Trophoblast cell (in vitro differentiated cells and primary cell): ENCODE measurements at regions not wholly inside any gene's neighbourhood (a gene's known extent, or its start where the extent isn't known, plus 50 kb on each side); places are given as distances from the start of the nearest gene placed in this dataset.

Source experiments
- DNase-seq, 2 donors: peaks; one replicate each; pipeline ENCODE4 v3.0.0-alpha.2; 2016
- H2AFZ ChIP-seq: 2 replicates; pipeline ENCODE4 v1.6.1; 2013; ENCODE audit warnings: low read length, moderate library complexity, mild to moderate bottlenecking; ENCODE audit not compliant: insufficient read depth, poor library complexity
- H2AK5ac ChIP-seq: 2 replicates; pipeline ENCODE4 v1.6.1; 2013; ENCODE audit warnings: mild to moderate bottlenecking, low read length
- H2BK120ac ChIP-seq: 2 replicates; pipeline ENCODE4 v1.6.1; 2013; ENCODE audit warnings: low read length, mild to moderate bottlenecking, moderate library complexity; ENCODE audit not compliant: insufficient read depth, poor library complexity
- H2BK12ac ChIP-seq: 2 replicates; pipeline ENCODE4 v1.6.1; 2013; ENCODE audit warnings: mild to moderate bottlenecking, low read length, moderate library complexity
- H2BK5ac ChIP-seq: 2 replicates; pipeline ENCODE4 v1.6.1; 2013; ENCODE audit warnings: low read length, low read depth, moderate library complexity, mild to moderate bottlenecking; ENCODE audit not compliant: poor library complexity
- H3K14ac ChIP-seq: 2 replicates; pipeline ENCODE4 v1.6.1; 2013; ENCODE audit warnings: mild to moderate bottlenecking, low read length
- H3K18ac ChIP-seq: 2 replicates; pipeline ENCODE4 v1.6.1; 2013; ENCODE audit warnings: mild to moderate bottlenecking, low read length
- H3K23ac ChIP-seq: 2 replicates; pipeline ENCODE4 v1.6.1; 2013; ENCODE audit warnings: low read length
- H3K27ac ChIP-seq: 2 replicates; pipeline ENCODE4 v1.5.1; 2013; ENCODE audit warnings: low read depth, mild to moderate bottlenecking, inconsistent platforms, low read length, moderate library complexity
- H3K27me3 ChIP-seq: 2 replicates; pipeline ENCODE4 v1.6.1; 2013; ENCODE audit warnings: inconsistent platforms, mild to moderate bottlenecking, low read length, moderate library complexity; ENCODE audit not compliant: insufficient read depth
- H3K36me3 ChIP-seq, 2 experiments: 1 replicate in 1 of 2; 2 replicates in 1 of 2; pipeline ENCODE4 v1.6.1; 2013; ENCODE audit warnings: low read length in 2 of 2, mild to moderate bottlenecking in 2 of 2, moderate library complexity in 1 of 2; ENCODE audit not compliant: insufficient read depth in 2 of 2, control insufficient read depth in 1 of 2
- H3K4ac ChIP-seq: 2 replicates; pipeline ENCODE4 v1.6.1; 2013; ENCODE audit warnings: low read depth, mild to moderate bottlenecking, low read length, moderate library complexity
- H3K4me1 ChIP-seq, 2 experiments: 1 replicate in 1 of 2; 2 replicates in 1 of 2; pipeline ENCODE4 v1.6.1; 2013; ENCODE audit warnings: low read length in 2 of 2, mild to moderate bottlenecking in 2 of 2, moderate library complexity in 1 of 2; ENCODE audit not compliant: insufficient read depth in 2 of 2, control insufficient read depth in 1 of 2
- H3K4me2 ChIP-seq: 2 replicates; pipeline ENCODE4 v1.6.1; 2013; ENCODE audit warnings: inconsistent platforms, mild to moderate bottlenecking, low read length, moderate library complexity
- H3K4me3 ChIP-seq: 2 replicates; pipeline ENCODE4 v1.5.1; 2013; ENCODE audit warnings: mild to moderate bottlenecking, low read depth, low read length, inconsistent platforms
- H3K79me1 ChIP-seq: one replicate; pipeline ENCODE4 v1.6.1; 2013; ENCODE audit warnings: low read length
- H3K79me2 ChIP-seq: 2 replicates; pipeline ENCODE4 v1.6.1; 2013; ENCODE audit warnings: low read length, mild to moderate bottlenecking; ENCODE audit not compliant: control insufficient read depth, insufficient read depth, poor library complexity
- H3K9ac ChIP-seq: 2 replicates; pipeline ENCODE4 v1.6.1; 2013; ENCODE audit warnings: mild to moderate bottlenecking, low read length
- H3K9me3 ChIP-seq: 2 replicates; pipeline ENCODE4 v1.6.1; 2013; ENCODE audit warnings: low read depth, mild to moderate bottlenecking, control low read depth, inconsistent platforms, low read length; ENCODE audit not compliant: insufficient read depth
- H4K12ac ChIP-seq: 2 replicates; pipeline ENCODE4 v1.6.1; 2013; ENCODE audit warnings: low read depth, mild to moderate bottlenecking, low read length, moderate library complexity
- H4K8ac ChIP-seq: 2 replicates; pipeline ENCODE4 v1.6.1; 2013; ENCODE audit warnings: low read depth, mild to moderate bottlenecking, low read length, moderate library complexity
- H4K91ac ChIP-seq: one replicate; pipeline ENCODE4 v1.6.1; 2013; ENCODE audit warnings: low read depth, mild to moderate bottlenecking, low read length, moderate library complexity
- WGBS: extraction: QIAGEN DNeasy Blood & Tissue Kit; methylation state at CpG from one replicate; pipeline ENCODE4 v1.1.7; 2013; ENCODE audit warnings: missing lambda C conversion rate; ENCODE audit not compliant: insufficient read length, insufficient coverage; ENCODE audit errors: extremely low coverage; 5-methylcytosine and 5-hydroxymethylcytosine counted together

GRCh38 chr6:85945459-85946185 lies 302.9 kb upstream of the SYNCRIP start:
- Histone ChIP-seq H2BK120ac (no peak overlapping the region), H4K91ac (no peak overlapping the region), H3K36me3 (no peaks in the 10 kb centered on the region), H3K27ac (no peak overlapping the region), H3K18ac (no peak overlapping the region), H3K4me1 (no peaks in the 10 kb centered on the region), H2AK5ac (no peak overlapping the region), H3K79me1 (no peaks in the 10 kb centered on the region), H2BK5ac (no peak overlapping the region), H2BK12ac (no peak overlapping the region), H3K27me3 (no peaks in the 10 kb centered on the region), H3K4me2 (no peak overlapping the region), H4K12ac (no peak overlapping the region), H2AFZ (no peak overlapping the region), H4K8ac (no peak overlapping the region), H3K9me3 (no peaks in the 10 kb centered on the region), H3K14ac (no peak overlapping the region), H3K4ac (no peak overlapping the region), H3K4me3 (no peak overlapping the region), H3K9ac (no peak overlapping the region), H3K79me2 (no peaks in the 10 kb centered on the region), H3K23ac (no peak overlapping the region)
- no peak for DNase-seq
- WGBS, result no CpG with 5 or more reads among the region's 6 CpGs

DNA sequence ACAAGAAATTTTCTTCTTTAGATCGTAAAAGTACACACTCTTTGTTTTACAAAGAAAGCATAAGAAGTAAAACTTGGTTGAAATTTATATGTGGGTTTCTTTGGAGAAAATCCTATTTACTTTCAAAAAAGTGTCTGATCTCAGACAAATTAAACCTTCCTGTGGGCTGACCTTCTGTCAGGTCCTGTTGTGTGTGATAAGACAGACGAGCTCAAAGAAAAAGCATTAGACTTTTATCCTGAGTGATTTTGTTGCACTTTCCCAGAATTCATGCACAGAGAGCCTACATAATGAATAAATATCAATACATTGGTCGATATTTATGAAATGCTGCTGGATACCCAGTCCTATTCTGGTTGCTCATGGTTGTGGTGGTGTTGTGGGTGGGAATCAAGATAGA lies 302.1 kb upstream of the SYNCRIP start:
- Histone ChIP-seq H2AK5ac (no peak overlapping the region), H2BK5ac (no peak overlapping the region), H3K36me3 (no peaks in the 10 kb centered on the region), H3K9me3 (no peaks in the 10 kb centered on the region), H4K8ac (no peak overlapping the region), H3K23ac (no peak overlapping the region), H3K14ac (no peak overlapping the region), H3K4me2 (no peak overlapping the region), H3K4me1 (no peaks in the 10 kb centered on the region), H3K79me2 (no peaks in the 10 kb centered on the region), H4K91ac (no peak overlapping the region), H3K27me3 (no peaks in the 10 kb centered on the region), H2BK12ac (no peak overlapping the region), H3K79me1 (no peaks in the 10 kb centered on the region), H2BK120ac (no peak overlapping the region), H3K9ac (no peak overlapping the region), H3K4me3 (no peak overlapping the region), H3K18ac (no peak overlapping the region), H3K27ac (no peak overlapping the region), H3K4ac (no peak overlapping the region), H2AFZ (no peak overlapping the region), H4K12ac (no peak overlapping the region)
- no CpG with 5 or more reads among the region's 3 CpGs for WGBS
- DNase-seq, result no peak

- Histone ChIP-seq H2BK5ac (no peak overlapping the region), H3K4ac (no peak overlapping the region), H3K4me2 (no peak overlapping the region), H2AFZ (no peak overlapping the region), H3K23ac (no peak overlapping the region), H3K4me1 (no peaks in the 10 kb centered on the region), H2BK120ac (no peak overlapping the region), H4K12ac (no peak overlapping the region), H4K91ac (no peak overlapping the region), H2BK12ac (no peak overlapping the region), H3K18ac (no peak overlapping the region), H4K8ac (no peak overlapping the region), H3K36me3 (no peaks in the 10 kb centered on the region), H3K4me3 (no peak overlapping the region), H3K9me3 (no peaks in the 10 kb centered on the region), H3K27ac (no peak overlapping the region), H3K14ac (no peak overlapping the region), H3K79me1 (no peaks in the 10 kb centered on the region), H3K27me3 (no peaks in the 10 kb centered on the region), H3K79me2 (no peaks in the 10 kb centered on the region), H3K9ac (no peak overlapping the region), H2AK5ac (no peak overlapping the region)
- no CpG with 5 or more reads among the region's 2 CpGs for WGBS
- DNase-seq, result peak in 1 of 2 donors; percentile 26
Observed at GRCh38 chr6:85942844-85943243, 300.2 kb upstream of the SYNCRIP start.

DNA sequence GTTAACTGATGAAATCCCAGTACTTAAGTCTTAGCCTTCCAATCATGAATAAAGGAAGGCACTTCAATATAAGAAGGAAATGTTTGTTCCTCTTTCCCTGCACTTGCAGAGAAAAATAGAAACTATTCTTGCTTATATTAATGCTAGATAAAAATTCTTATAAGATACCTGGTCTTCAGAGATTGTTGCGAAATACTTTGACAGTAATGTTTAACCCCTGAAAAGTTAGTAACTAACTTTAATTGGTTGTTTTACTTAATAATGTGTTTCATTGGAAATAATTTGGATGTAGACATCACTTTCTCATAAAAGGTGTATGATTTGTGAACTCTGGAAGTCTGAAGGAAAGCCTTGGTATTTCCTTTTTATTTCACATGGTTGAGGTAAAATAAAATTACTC lies 294.2 kb upstream of the SYNCRIP start:
- H3K36me3 ChIP-seq, result peaks cover 0 to 2% of the 10 kb centered on the region in 2 experiments
- H3K27me3 ChIP-seq, result no peaks in the 10 kb centered on the region
- no peaks in the 10 kb centered on the region for H3K79me2 ChIP-seq
- no peak overlapping the region for H3K9ac ChIP-seq
- H2BK5ac ChIP-seq, result no peak overlapping the region
- H3K23ac ChIP-seq, result no peak overlapping the region
- no peak overlapping the region for H4K12ac ChIP-seq
- no peak overlapping the region for H3K18ac ChIP-seq
- peaks cover 7% of the 10 kb centered on the region for H3K9me3 ChIP-seq
- H2BK120ac ChIP-seq, result no peak overlapping the region
- H3K4me1 ChIP-seq, result no peaks in the 10 kb centered on the region
- H3K4me3 ChIP-seq, result no peak overlapping the region
- no peak overlapping the region for H4K91ac ChIP-seq
- no peak overlapping the region for H2AK5ac ChIP-seq
- no peak overlapping the region for H3K4ac ChIP-seq
- H2AFZ ChIP-seq, result no peak overlapping the region
- no peak overlapping the region for H3K27ac ChIP-seq
- H3K79me1 ChIP-seq, result no peaks in the 10 kb centered on the region
- no peak overlapping the region for H4K8ac ChIP-seq
- no peak overlapping the region for H3K4me2 ChIP-seq
- DNase-seq, result no peak
- no peak overlapping the region for H2BK12ac ChIP-seq
- no peak overlapping the region for H3K14ac ChIP-seq
- WGBS, result no CpG with 5 or more reads among the region's 1 CpG
